COLO668 (cell line): ENCODE measurements at regions not wholly inside any gene's neighbourhood (a gene's known extent, or its start where the extent isn't known, plus 50 kb on each side); places are given as distances from the start of the nearest gene placed in this dataset.

Source experiments
- DNase-seq: peaks from one replicate; lab custom pipeline; 2025; ENCODE audit not compliant: unreplicated experiment; lab: John Stamatoyannopoulos, UW

DNA sequence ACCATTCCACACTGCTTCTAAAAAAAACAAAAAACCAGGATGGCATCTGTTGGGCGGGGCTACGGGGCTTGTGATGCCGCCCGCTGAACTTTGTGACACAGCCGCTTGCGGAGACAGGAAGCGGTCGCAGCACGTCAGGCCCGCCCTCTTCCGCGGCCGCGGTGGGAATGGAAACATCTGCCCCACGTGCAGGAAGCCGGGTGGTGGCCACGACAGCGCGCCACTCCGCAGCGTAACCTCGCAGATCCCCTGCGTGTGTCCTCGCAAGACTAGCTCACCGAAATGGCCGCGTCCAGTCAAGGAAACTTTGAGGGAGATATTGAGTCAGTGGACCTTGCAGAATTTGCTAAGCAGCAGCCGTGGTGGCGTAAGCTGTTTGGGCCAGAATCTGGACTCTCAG lies 168.5 kb downstream of the SUCLG1 start:
- no peak for DNase-seq

DNA sequence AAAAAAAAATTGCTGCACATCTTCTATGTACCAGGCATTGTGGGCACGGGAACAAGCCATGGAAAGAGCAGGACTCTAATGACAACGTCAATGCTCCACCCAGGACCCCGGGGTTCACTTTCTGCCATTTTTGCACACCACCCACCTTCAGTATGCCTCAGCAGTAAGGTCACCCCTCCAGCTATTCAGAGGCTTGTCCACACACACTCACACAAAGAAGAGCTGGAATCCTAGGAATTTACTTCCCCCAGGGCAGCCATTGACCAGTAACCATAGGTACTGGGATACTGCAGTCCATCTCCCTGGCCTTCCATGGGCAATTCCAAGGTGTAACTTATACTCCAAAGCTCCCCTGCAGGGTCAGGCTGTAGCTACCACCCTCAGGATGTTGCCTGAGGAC lies 170.8 kb downstream of the SUCLG1 start:
- DNase-seq = no peak

DNA sequence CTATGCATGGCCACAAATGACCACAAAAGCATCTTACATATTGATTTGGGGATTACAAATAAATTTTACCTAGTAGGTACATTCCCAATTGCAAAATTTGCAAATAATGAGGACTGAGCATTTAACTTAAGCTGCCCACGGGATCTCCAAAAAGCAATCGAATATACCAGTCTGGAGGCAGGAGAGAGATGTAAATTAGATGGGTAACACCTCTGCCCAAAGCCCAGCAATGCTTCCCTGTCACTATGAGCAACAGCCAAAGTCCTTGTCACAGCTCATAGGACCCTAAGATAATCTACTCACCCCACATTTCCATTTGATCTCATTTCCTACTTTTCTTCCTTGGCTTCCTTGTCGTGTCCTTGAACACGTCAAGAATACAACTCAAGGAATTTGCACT lies 172.2 kb downstream of the SUCLG1 start:
- no peak for DNase-seq

DNA sequence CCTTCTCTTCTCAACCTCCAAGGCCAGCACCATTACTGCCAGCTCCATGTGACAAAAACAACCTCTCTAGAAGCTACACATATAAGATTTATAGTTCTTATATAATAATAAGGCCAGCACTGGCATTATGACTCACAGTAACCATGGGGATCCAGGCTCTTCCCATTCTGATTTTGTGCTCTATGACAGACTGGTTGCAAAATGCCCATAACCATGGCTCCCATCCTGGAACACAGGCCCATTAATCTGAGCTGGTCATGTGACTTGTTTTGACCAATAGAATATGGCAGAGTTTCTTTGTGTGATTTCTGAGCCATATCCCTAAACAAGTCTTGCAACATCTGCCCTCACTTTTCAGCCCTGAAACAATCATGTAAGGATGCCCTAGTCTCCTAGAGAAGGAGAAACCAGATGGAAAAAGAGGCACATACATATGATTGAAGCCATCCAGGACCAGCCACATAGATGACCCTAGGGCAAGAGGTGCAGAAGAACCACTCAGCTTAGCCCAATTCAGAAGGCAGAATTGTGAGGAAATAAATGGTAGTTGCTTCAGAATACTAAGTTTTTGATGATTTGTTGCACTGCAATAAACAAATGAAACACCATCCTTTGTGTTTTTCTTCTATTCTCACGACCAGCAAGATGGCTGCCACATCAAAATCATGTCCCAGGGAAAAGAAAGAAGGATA lies 173.9 kb downstream of the SUCLG1 start:
- no peak for DNase-seq

DNA sequence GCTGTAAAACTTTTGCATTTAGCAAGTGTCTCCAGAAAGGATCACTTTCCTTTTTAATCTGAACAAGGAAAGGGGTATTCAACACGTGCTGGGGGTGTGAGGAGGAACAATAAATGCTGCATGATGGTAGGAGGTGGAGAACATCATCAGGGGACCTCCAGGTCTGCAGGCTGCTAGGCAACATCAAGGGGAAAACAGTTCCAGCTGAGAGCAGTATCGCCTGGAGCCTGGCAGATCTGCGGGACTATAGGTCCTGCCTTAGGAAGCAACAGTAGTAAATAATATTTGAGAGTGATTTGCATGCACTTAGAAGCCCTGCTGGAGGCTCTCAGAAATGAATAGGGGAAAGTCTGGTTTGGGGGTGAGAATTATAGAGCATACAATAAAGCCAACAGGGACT lies 175.6 kb downstream of the SUCLG1 start:
- no peak for DNase-seq

DNA sequence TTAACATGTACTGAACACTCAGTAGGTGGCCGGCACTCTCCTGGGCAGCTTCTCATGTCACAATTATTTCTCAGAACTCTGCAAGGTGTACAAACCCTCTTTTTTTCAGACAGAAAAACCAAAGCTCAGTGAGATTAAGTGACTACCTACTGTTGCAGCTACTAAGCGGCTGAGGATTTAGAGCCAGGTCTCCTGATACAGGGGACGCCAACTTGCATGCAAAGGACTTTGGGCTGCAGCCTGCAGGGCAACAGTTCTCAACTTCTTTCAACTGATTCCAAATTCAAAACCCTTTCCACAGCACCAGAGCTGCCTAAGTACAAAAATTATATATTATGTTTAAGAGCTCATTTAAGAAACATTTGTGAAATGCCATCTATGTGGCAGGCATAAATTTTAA lies 177.6 kb downstream of the SUCLG1 start:
- DNase-seq = no peak

DNA sequence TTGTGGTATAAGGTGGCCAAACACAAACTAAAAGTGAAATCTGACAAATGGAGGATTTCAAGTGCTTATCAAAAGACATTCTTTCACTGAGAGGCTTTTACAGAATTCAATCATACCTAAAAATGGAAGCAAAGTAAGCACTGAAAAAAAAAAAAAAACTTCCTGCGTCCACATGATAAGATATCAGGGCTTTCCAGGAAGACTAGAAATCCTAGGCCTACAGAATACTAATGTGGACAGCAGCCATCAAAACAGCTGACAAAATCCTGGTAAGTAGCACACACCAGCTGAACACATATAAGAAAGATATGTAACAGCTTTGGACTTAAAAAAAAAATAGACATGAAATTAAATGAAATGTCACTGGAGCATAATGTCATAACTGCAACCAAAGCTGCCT lies 178.2 kb downstream of the SUCLG1 start:
- no peak for DNase-seq

DNA sequence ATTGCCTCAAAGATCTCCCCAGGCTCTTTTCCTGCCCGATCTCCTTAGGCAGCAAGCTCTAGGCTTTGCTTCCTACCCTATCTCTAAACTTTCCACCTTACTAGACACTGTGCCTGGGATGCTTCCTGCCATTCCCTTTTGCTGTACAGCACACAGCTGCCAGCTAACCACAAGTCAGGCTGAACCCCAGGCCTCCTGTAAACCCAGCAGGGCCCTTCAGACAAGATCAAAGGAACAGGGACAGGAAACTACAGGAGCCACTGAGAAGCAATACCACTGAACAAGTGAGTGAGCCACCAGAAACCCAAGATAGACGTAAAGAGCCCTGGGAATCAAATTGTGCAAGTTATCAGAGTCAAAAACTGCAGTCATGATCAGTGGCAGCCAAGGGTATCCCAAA lies 180.7 kb downstream of the SUCLG1 start:
- no peak for DNase-seq

DNA sequence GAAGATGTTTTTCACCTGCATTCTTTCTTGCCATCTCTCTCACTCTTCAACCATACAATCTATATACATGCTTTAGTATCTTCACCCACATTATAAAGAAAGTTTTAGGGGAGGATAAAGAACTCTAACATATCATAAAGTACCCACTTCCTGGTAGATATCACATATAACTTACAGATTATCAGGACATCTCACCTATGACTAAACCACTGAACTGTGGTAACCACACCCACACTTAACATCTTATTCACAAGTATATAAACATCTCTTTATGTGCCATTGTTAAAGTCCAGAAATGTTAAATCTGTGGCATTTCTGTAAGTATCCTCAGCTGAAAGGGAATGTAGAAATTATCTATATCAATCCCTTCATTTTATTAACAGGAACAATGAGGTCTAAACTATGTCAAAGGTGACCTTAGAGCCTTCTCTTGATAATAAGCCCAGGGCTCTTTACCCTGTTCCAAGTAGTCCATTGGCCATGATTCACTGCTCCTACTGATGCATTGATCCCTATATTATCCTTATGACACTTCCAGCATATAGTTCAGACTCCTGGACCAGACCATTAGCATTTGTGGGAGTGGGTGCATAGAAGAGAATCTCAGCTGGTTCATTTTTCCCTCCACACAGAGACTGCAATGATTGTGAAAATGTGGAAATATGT lies 182.4 kb downstream of the SUCLG1 start:
- no peak for DNase-seq

DNA sequence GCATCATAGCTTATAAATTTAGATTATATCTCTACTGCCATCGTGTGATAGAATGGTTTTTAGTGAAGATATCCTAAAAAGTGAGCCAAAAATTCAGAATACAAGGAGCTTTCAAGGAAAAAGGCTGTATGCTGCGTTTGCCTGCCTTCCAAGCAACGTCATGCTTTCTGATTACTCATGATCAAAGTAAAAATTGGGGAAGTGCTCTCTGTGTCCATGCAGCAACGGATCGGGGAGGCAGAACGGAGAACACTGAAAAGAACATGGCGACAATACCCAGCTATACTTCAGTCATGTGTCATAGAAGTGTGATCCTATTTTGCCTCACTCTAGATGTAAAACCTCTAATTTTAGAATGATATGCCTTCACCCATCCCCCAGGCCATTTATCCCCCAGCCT lies 185.7 kb downstream of the SUCLG1 start:
- no peak for DNase-seq

DNA sequence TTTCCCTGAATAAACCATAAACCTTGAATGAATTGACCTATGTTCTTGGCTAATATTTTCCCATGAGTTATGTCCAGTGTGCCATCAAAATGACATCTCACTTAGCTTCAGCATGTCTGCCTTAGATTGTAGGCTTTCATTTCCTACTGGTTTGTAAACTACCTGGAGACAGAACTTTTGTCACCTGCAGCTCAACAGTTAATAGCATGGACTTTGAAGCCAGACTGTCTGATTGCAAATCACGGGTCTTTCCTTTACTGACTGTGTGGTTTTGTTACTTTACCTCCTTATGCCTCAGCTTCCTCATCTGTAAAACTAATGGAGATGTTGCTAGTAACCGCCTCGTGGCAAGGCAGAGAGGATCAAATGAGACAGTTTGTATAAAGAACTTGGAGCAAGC lies 187.1 kb downstream of the SUCLG1 start:
- no peak for DNase-seq

DNA sequence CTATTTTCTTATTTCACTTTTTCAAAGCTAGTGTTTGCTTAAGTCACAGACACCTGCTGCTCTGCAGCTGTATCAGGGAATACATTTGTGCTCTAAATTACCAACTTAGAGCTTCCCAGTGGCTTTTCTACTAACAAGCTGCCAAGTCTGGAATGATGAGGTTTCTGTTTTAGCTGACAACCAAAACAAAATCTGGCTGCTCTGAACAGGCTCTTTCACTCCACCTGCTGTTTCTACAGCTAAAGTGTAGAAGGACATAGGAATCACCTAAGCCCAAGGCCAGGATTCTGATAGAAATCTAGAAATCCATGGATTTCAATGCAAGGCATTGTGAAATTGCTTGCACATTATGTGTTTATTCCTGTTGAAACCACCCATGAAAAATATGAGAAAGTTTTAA lies 201.2 kb downstream of the SUCLG1 start:
- DNase-seq = no peak

DNA sequence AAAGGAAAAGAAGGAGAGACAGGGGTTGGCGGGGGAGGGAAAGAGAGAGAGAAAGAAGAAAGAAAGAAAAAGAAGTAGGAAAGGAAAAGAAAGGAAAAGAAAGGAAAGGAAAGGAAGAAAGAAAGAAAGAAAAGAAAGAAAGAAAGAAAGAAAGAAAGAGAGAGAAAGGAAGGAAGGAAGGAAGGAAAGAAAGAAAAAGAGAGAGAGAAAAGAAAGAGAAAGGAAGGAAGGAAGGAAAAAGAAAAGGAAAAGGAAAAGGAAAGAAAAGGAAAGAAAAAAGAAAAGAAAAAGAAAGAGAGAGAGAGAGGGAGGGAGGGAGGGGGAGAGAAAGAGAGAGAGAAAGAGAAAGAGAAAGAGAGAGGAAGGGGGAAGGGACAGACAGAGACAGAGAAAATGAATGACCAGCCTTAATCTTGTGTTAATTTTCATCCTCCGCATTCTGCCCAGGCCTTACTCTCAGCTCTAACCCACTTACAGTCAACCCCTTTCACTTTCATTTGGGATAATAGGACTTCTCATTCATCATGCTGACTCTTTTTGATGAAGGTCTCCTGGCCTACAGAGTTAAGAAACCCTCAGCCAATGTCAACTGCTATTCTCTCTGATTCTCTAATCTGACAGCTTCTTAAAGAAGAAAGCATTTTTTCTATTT lies 207.3 kb downstream of the SUCLG1 start:
- no peak for DNase-seq

DNA sequence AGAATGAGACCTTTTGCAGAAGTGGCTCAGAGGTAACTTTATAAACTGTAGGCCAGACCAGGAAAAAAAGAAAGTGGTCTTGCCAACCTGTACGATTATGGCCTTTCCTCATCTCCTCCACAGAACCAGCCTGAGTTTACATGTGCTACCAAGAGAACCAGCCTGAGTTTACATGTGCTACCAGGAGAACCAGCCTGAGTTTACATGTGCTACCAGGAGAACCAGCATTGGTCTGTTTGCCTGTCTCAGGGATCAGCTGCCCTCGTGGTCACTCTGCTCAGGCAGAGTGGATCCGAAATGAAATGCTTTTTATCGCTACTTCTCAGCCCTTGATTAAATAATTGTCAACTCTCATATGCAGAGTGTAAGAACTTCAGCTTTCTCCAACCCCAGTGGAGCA lies 209.9 kb downstream of the SUCLG1 start:
- DNase-seq = no peak

DNA sequence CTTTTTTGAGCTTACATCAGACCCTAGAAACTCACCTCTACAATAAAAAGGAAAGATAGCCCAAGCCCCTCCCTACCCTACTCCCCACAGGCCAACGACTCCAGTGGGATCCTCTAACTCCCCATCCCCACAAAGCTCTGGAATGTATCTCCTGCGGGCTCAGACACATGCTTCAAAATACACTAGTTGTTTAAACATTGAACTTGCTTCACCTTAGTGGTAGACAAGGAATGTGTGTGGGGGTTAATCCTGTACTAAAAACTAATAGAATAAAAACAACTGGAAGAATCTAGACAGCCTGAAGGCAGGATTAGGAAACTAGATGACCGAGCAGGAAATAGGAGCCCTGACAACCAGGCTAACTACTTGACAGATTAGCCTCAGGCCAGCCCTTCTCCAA lies 211.5 kb downstream of the SUCLG1 start:
- DNase-seq = no peak

DNA sequence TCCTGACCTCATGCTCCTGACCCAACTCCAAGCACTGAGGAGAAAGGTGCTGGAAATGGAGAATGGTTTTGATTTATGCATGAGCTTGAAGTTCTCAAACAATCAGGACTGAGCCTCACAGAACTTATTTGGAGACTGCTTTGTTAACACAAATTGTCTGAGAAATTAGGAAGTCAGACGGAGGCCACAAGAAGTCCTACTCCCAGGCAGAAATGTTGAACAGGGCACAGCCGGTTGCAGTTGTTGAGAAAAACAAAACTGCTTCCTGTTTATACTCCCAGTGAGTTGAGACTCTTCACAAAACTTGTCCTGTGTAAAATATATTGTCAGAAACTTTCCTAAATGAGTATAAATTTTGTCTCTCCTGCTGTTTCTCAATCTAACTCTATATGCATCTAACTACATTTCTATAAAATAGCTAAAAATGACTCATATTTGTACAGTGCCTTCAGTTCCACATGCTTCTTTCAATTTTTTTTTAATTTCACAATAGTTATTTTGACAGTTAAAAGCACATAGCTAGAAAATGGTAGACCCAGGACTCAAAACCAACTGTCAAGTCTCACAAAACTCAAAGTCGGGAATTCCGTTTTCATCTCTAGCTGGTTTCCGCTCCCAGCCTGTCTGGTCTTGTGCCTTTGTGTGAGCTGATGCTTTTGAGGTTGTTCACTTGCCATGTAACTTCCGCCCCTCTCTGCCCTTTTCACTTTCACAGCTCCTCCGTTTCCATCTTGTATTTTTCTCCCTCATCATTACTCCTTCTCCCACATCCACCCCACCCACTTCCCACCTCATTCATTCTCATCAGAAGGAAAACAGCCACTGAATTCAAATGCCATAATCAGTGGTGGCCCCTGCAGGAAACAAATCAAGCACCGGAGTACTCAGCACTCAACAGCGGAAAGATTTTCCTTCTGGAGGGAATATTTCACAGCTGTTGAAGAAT lies 215.0 kb downstream of the SUCLG1 start:
- no peak for DNase-seq

DNA sequence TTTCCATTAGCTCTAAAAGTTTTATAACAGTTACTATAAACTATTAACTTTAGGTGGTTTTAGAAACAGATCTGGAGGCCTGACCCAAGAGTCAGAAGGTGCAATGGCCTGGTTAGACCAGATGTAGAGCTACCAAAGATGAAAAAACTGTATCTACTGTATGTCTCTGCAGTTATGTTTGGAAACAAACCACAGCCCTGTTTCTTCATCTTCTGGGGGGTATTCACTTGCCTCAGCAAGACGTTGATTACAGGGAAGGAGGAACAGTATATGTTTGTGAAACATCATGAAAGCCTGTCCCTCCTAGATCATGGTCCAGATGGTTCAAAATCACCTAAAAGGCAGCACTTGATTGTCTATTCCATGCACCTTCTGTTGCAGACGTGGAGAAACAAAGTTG lies 220.2 kb downstream of the SUCLG1 start:
- no peak for DNase-seq

DNA sequence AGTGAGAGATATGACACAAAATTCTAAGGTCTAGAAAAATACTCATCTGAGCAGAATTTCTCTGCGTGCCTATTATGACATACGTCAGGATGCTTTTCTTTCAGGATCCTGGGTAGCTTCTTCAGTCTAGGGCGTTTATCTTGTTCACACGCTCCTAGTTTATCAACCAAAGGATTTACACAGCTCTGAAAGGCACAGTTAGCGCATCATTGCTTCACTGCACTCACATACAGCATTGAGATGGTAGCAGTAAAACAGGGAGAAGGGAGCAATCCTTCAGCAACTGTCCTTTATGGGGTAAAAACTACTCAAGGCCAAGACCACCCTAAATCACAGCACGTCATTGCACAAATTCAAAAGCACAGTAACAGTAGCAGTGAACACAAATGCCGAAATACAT lies 222.8 kb downstream of the SUCLG1 start:
- no peak for DNase-seq

DNA sequence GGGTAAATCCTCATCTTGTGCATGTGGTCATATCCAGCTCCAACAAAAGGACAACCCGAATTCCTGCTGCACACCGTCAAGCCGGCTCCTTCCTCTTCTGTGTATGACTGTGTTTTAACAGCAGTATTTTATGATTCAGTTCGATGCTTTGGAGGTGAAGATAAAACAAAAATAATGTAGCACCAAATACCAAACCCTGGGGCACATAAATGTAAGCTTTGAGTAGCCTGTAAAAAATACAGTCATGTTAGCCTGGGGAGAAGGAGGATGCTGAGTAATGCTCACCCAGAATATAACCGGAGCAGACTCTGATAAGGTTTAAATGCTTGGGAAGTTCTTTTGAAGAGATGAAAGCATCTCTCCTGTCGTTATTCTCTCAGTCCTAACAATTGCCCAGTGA lies 225.0 kb downstream of the SUCLG1 start:
- DNase-seq = no peak

DNA sequence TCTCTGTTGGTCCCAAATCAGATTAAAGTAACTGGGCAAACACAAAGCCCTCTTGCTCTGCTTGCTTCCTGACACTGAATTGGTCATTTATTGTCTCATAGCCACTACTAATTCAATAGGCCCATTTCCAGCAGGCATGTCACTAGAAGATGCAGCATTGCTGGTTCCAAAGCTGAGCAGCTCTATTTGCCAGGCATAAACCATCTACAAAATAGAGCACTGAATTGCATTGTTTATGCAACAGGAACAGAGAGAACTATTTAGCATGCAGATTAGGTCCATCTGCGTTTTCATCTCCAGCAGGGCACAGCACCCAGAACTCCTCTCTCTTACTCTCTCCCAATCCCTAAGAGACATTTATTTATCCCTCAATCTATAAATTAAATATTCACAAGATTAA lies 227.6 kb downstream of the SUCLG1 start:
- DNase-seq = no peak

DNA sequence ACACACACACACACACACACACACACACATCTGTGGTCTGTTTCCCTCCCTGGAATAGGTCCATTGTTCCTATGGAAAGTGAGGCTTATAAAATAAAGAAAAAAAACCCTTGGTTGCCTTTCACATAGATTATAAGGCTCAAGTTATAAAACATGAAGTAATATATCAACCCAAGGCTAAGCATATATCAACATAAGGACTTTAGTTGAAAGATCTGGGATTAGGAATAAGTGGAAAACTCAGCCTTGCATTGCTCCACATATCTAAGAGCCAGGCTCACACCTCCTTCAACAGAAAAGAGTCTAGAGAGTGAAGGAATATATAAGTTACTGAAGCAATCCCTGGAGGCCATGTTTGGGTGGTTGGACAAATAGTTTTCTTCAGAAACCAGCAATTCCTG lies 235.0 kb downstream of the SUCLG1 start:
- DNase-seq = no peak

DNA sequence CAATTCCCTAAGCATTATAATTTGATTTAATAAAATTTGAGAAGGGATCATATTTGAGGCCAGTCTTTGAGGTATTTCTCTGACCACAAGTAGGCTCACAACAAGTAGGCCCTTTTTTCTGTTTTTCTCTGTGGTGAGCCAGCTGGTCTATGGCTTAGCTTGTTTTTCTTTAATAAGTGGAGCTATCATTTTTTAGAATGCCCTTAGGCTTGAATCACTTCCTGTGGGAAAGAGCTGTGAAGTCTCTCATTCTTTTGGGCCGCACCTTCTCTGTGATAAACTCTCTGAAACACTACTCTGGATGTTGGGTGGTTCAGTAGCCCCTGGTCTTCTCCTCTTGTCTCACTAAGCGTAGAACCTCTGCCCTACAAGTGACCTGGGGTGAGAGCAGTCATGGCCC lies 235.9 kb downstream of the SUCLG1 start:
- no peak for DNase-seq
